ENCODE measurements at regions not wholly inside any gene's neighbourhood (a gene's known extent, or its start where the extent isn't known, plus 50 kb on each side); places are given as distances from the start of the nearest gene placed in this dataset.
A peak's percentile ranks its signal among the peaks of the same experiment; 100 is the strongest.

GRCh38 chr20:61168605-61169004 is 83.5 kb upstream of the CDH4 start:
- Histone ChIP-seq H3K4me3 (ENCODE audit: low read length) (no peak overlapping the region), H3K9ac (ENCODE audit: extremely low read depth, low read length, poor library complexity, severe bottlenecking) (no peak overlapping the region), H3K36me3 (ENCODE audit: control insufficient read depth, insufficient read depth, low read length) (no peaks in the 10 kb centered on the region), H3K9me3 (ENCODE audit: control insufficient read depth, low read length) (no peaks in the 10 kb centered on the region), H3K27me3 (ENCODE audit: control insufficient read depth, insufficient read depth, low read length, poor library complexity, severe bottlenecking) (peaks cover 5% of the 10 kb centered on the region), H3K27ac (ENCODE audit: low read depth, low read length) (no peak overlapping the region), H3K4me1 (ENCODE audit: control insufficient read depth, insufficient read depth, low read length) (no peaks in the 10 kb centered on the region)
- DNase-seq: no peak
- no peak overlapping the region for H3K4me3 Mint-ChIP-seq
- peaks cover 52% of the 10 kb centered on the region for H3K27me3 Mint-ChIP-seq (ENCODE audit: insufficient read depth)
- no peak for TF ChIP-seq CTCF (conservative IDR thresholded peaks at IDR 0.05)
- WGBS, 2 experiments (ENCODE audit: insufficient coverage in 1 of 2, insufficient read length in 1 of 2): 92 to 95% methylated on average over 7 to 8 of the region's 8 CpGs
- peaks cover 3% of the 10 kb centered on the region for H3K4me1 Mint-ChIP-seq
- H3K27ac Mint-ChIP-seq: no peak overlapping the region
- no peaks in the 10 kb centered on the region for H3K36me3 Mint-ChIP-seq (ENCODE audit: low read depth)
- no peaks in the 10 kb centered on the region for H3K9me3 Mint-ChIP-seq

GRCh38 chr20:61169874-61170273 is 82.2 kb upstream of the CDH4 start:
- Histone ChIP-seq H3K4me3 (ENCODE audit: low read length) (no peak overlapping the region), H3K4me1 (ENCODE audit: control insufficient read depth, insufficient read depth, low read length) (no peaks in the 10 kb centered on the region), H3K36me3 (ENCODE audit: control insufficient read depth, insufficient read depth, low read length) (no peaks in the 10 kb centered on the region), H3K9ac (ENCODE audit: extremely low read depth, low read length, poor library complexity, severe bottlenecking) (no peak overlapping the region), H3K9me3 (ENCODE audit: control insufficient read depth, low read length) (no peaks in the 10 kb centered on the region), H3K27ac (ENCODE audit: low read depth, low read length) (no peak overlapping the region), H3K27me3 (ENCODE audit: control insufficient read depth, insufficient read depth, low read length, poor library complexity, severe bottlenecking) (peaks cover 8% of the 10 kb centered on the region)
- TF ChIP-seq CTCF (conservative IDR thresholded peaks at IDR 0.05): no peak
- H3K4me1 Mint-ChIP-seq: peaks cover 3% of the 10 kb centered on the region
- H3K4me3 Mint-ChIP-seq: no peak overlapping the region
- no peak overlapping the region for H3K27ac Mint-ChIP-seq
- WGBS, 2 experiments (ENCODE audit: insufficient coverage in 1 of 2, insufficient read length in 1 of 2): 92 to 95% methylated on average over 5 to 8 of the region's 8 CpGs
- peaks cover 39% of the 10 kb centered on the region for H3K27me3 Mint-ChIP-seq (ENCODE audit: insufficient read depth)
- no peaks in the 10 kb centered on the region for H3K36me3 Mint-ChIP-seq (ENCODE audit: low read depth)
- DNase-seq: no peak
- H3K9me3 Mint-ChIP-seq: no peaks in the 10 kb centered on the region

GRCh38 chr20:61170496-61171320 is 81.4 kb upstream of the CDH4 start:
- H3K4me1 Mint-ChIP-seq: peaks cover 3% of the 10 kb centered on the region
- peaks cover 31% of the 10 kb centered on the region for H3K27me3 Mint-ChIP-seq (ENCODE audit: insufficient read depth)
- Histone ChIP-seq H3K9me3 (ENCODE audit: control insufficient read depth, low read length) (no peaks in the 10 kb centered on the region), H3K27ac (ENCODE audit: low read depth, low read length) (no peak overlapping the region), H3K27me3 (ENCODE audit: control insufficient read depth, insufficient read depth, low read length, poor library complexity, severe bottlenecking) (peaks cover 15% of the 10 kb centered on the region), H3K9ac (ENCODE audit: extremely low read depth, low read length, poor library complexity, severe bottlenecking) (no peak overlapping the region), H3K36me3 (ENCODE audit: control insufficient read depth, insufficient read depth, low read length) (no peaks in the 10 kb centered on the region), H3K4me3 (ENCODE audit: low read length) (no peak overlapping the region), H3K4me1 (ENCODE audit: control insufficient read depth, insufficient read depth, low read length) (no peaks in the 10 kb centered on the region)
- WGBS, 2 experiments (ENCODE audit: insufficient coverage in 1 of 2, insufficient read length in 1 of 2): 57 to 71% methylated on average over 9 to 11 of the region's 11 CpGs
- H3K36me3 Mint-ChIP-seq (ENCODE audit: low read depth): no peaks in the 10 kb centered on the region
- peak; percentile 84 for DNase-seq
- no peak overlapping the region for H3K4me3 Mint-ChIP-seq
- no peaks in the 10 kb centered on the region for H3K9me3 Mint-ChIP-seq
- no peak for TF ChIP-seq CTCF (conservative IDR thresholded peaks at IDR 0.05)
- H3K27ac Mint-ChIP-seq: no peak overlapping the region

All from endodermal cell (in vitro differentiated cells).